ENCODE measurements at regions not wholly inside any gene's neighbourhood (a gene's known extent, or its start where the extent isn't known, plus 50 kb on each side); places are given as distances from the start of the nearest gene placed in this dataset.

GRCh38 chr7:25613912-25614311 lies 385.6 kb upstream of the NPVF start:
- Histone ChIP-seq H3K36me3 (ENCODE audit: control insufficient read depth, insufficient read depth, low read length) (no peaks in the 10 kb centered on the region), H3K4me3 (ENCODE audit: low read depth, low read length) (no peak overlapping the region), H3K27me3 (ENCODE audit: control insufficient read depth, insufficient read depth, low read length) (no peaks in the 10 kb centered on the region)
- TF ChIP-seq CTCF (IDR thresholded peaks at IDR 0.05; ENCODE audit: insufficient read depth, low read length, poor library complexity, severe bottlenecking) = no peak
- no peak for DNase-seq (ENCODE audit: low read depth)

DNA sequence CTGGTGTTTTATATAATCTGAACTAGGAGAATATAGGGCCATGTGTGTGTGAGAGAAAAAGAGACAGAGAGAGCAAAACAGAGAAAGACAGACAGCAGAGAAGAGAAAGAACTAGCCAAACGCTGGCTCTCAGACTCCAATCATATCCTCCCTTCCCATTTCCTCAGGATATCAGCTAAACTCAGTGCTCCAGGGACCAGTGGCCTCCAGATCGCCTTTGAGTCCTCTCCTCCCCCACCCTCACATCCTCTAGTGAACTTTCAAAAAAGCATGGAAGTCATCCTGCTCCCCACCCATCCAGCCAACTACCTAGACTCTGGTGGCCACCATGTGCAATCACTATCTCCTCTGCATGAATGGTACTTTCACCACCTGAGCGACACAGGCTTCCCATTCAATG lies 386.1 kb upstream of the NPVF start:
- Histone ChIP-seq H3K36me3 (ENCODE audit: control insufficient read depth, insufficient read depth, low read length) (no peaks in the 10 kb centered on the region), H3K27me3 (ENCODE audit: control insufficient read depth, insufficient read depth, low read length) (no peaks in the 10 kb centered on the region), H3K4me3 (ENCODE audit: low read depth, low read length) (no peak overlapping the region)
- TF ChIP-seq CTCF (IDR thresholded peaks at IDR 0.05; ENCODE audit: insufficient read depth, low read length, poor library complexity, severe bottlenecking) = no peak
- no peak for DNase-seq (ENCODE audit: low read depth)

- H3K27me3 ChIP-seq (ENCODE audit: control insufficient read depth, insufficient read depth, low read length) = no peaks in the 10 kb centered on the region
- H3K36me3 ChIP-seq (ENCODE audit: control insufficient read depth, insufficient read depth, low read length) = no peaks in the 10 kb centered on the region
- DNase-seq (ENCODE audit: low read depth) = no peak
- no peak overlapping the region for H3K4me3 ChIP-seq (ENCODE audit: low read depth, low read length)
- no peak for TF ChIP-seq CTCF (IDR thresholded peaks at IDR 0.05; ENCODE audit: insufficient read depth, low read length, poor library complexity, severe bottlenecking)
These were observed 386.7 kb upstream of the NPVF start for GRCh38 chr7:25615003-25615402.

DNA sequence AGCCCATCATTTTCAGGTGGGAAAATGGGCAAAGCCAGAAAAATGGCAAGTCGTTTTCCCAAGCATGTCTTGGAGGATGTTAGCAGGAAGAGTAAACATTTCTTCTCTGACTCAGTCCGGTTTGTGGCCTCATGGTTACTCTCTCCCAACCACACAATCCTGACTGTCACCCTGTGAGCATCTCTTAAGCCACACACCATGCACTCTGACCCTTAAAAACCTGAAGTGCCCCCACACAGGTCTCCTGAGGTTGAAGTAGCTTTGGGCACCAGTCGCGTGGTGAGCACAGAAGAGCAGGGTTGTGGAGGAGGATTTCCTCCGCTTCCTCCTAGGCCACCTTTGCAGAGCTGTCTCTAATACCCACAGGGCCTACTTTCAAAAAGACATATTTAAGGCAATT lies 387.3 kb upstream of the NPVF start:
- Histone ChIP-seq H3K27me3 (ENCODE audit: control insufficient read depth, insufficient read depth, low read length) (no peaks in the 10 kb centered on the region), H3K36me3 (ENCODE audit: control insufficient read depth, insufficient read depth, low read length) (no peaks in the 10 kb centered on the region), H3K4me3 (ENCODE audit: low read depth, low read length) (no peak overlapping the region)
- DNase-seq (ENCODE audit: low read depth) = no peak
- no peak for TF ChIP-seq CTCF (IDR thresholded peaks at IDR 0.05; ENCODE audit: insufficient read depth, low read length, poor library complexity, severe bottlenecking)

GRCh38 chr7:25617214-25617613 lies 388.9 kb upstream of the NPVF start:
- no peak for TF ChIP-seq CTCF (IDR thresholded peaks at IDR 0.05; ENCODE audit: insufficient read depth, low read length, poor library complexity, severe bottlenecking)
- Histone ChIP-seq H3K27me3 (ENCODE audit: control insufficient read depth, insufficient read depth, low read length) (no peaks in the 10 kb centered on the region), H3K36me3 (ENCODE audit: control insufficient read depth, insufficient read depth, low read length) (no peaks in the 10 kb centered on the region), H3K4me3 (ENCODE audit: low read depth, low read length) (no peak overlapping the region)
- DNase-seq (ENCODE audit: low read depth) = no peak

- Histone ChIP-seq H3K36me3 (ENCODE audit: control insufficient read depth, insufficient read depth, low read length) (no peaks in the 10 kb centered on the region), H3K4me3 (ENCODE audit: low read depth, low read length) (no peak overlapping the region), H3K27me3 (ENCODE audit: control insufficient read depth, insufficient read depth, low read length) (no peaks in the 10 kb centered on the region)
- DNase-seq (ENCODE audit: low read depth) = no peak
- TF ChIP-seq CTCF (IDR thresholded peaks at IDR 0.05; ENCODE audit: insufficient read depth, low read length, poor library complexity, severe bottlenecking) = no peak
These were observed 389.4 kb upstream of the NPVF start for GRCh38 chr7:25617673-25618072.
